ENCODE measurements at regions not wholly inside any gene's neighbourhood (a gene's known extent, or its start where the extent isn't known, plus 50 kb on each side); places are given as distances from the start of the nearest gene placed in this dataset.

DNA sequence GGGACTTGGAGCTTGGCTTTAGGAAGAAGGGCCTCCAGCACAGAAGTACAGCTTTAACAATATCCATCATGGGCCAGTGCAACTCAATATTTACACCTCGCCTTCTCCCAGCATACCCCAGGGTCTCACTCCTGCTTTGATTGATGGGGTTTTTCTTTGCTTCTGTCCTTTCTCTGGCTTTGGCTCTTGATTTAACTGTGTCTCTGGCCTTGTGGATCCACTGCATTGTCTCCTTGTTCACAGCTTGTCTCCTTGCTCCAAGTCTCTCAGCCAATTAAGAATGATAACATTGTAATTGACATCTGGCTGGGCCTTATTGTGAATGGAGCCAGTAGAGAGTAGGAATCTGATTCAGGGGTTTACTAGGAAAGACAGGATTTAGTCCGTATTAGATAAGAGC lies 1019.5 kb downstream of the TMEM182 start:
- intact Hi-C loops (cut with micrococcal nuclease) = no loop called here
- H3K4me3 ChIP-seq (replicated peaks in 1 of 3; ENCODE audit: low read depth in 2 of 3, low read length in 3 of 3) = no peak overlapping the region
- no peak overlapping the region for H3K9ac ChIP-seq (ENCODE audit: insufficient read depth, low read length, poor library complexity, severe bottlenecking)
- DNase-seq = no peak
- H3K27me3 ChIP-seq (ENCODE audit: control insufficient read depth in 2 of 2, insufficient read depth in 2 of 2, low read length in 2 of 2) = no peaks in the 10 kb centered on the region
- no peaks in the 10 kb centered on the region for H3K4me1 ChIP-seq (ENCODE audit: control insufficient read depth in 1 of 2, insufficient read depth in 2 of 2, low read length in 2 of 2)
- Mint-ChIP-seq H3K27me3 (ENCODE audit: low read depth in 3 of 3) (no peaks in the 10 kb centered on the region), H3K4me1 (no peaks in the 10 kb centered on the region), H3K27ac (no peak overlapping the region), H3K36me3 (no peaks in the 10 kb centered on the region), H3K9me3 (peaks cover 0 to 2% (median 0%) of the 10 kb centered on the region in 7 donors), H3K4me3 (no peak overlapping the region)
- TF ChIP-seq, protein P1, sequence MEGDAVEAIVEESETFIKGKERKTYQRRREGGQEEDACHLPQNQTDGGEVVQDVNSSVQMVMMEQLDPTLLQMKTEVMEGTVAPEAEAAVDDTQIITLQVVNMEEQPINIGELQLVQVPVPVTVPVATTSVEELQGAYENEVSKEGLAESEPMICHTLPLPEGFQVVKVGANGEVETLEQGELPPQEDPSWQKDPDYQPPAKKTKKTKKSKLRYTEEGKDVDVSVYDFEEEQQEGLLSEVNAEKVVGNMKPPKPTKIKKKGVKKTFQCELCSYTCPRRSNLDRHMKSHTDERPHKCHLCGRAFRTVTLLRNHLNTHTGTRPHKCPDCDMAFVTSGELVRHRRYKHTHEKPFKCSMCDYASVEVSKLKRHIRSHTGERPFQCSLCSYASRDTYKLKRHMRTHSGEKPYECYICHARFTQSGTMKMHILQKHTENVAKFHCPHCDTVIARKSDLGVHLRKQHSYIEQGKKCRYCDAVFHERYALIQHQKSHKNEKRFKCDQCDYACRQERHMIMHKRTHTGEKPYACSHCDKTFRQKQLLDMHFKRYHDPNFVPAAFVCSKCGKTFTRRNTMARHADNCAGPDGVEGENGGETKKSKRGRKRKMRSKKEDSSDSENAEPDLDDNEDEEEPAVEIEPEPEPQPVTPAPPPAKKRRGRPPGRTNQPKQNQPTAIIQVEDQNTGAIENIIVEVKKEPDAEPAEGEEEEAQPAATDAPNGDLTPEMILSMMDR (IDR thresholded peaks at IDR 0.05) = no peak
- H2AFZ ChIP-seq (ENCODE audit: insufficient read depth, low read depth, low read length, poor library complexity, severe bottlenecking) = no peak overlapping the region
- no peaks in the 10 kb centered on the region for H4K20me1 ChIP-seq (ENCODE audit: insufficient read depth, low read length)
- H3K36me3 ChIP-seq (replicated peaks in 1 of 2; ENCODE audit: control insufficient read depth in 1 of 2, insufficient read depth in 2 of 2, low read length in 2 of 2) = no peaks in the 10 kb centered on the region
- no peak overlapping the region for H3K27ac ChIP-seq (ENCODE audit: low read depth in 1 of 2, low read length in 2 of 2)
- no peaks in the 10 kb centered on the region for H3K79me2 ChIP-seq (ENCODE audit: insufficient read depth, low read length)
- H3K9me3 ChIP-seq (replicated peaks in 1 of 2; ENCODE audit: control insufficient read depth in 1 of 2, insufficient read depth in 1 of 2, low read length in 2 of 2) = no peaks in the 10 kb centered on the region
- H3K4me2 ChIP-seq (replicated peaks; ENCODE audit: extremely low read depth, low read length, poor library complexity, severe bottlenecking) = no peak overlapping the region
- 57% methylated on average over 1 of the region's 2 CpGs for WGBS (ENCODE audit: insufficient coverage)

DNA sequence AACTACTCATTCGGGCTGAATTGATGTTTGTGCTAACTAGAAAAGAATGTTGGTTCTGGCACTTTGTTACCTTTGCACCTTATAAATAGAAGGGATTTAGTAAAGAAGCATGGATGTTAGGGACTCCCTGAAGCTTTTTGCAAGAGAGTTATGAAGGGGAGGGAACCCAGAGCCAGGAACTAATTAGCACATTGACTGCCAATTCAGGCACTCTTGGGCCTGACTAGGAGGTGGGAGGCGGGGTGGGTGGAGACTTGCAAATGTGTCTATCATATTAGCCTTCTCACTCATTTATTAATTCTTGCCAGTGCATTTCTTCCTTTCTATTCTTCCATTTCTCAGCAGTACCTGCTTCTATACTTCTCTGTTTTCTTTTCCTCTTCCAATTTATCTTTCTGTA lies 1022.4 kb downstream of the TMEM182 start:
- no peak for DNase-seq
- Histone ChIP-seq H4K20me1 (ENCODE audit: insufficient read depth, low read length) (no peaks in the 10 kb centered on the region), H3K4me2 (replicated peaks; ENCODE audit: extremely low read depth, low read length, poor library complexity, severe bottlenecking) (no peak overlapping the region), H3K79me2 (ENCODE audit: insufficient read depth, low read length) (no peaks in the 10 kb centered on the region), H3K27me3 (ENCODE audit: control insufficient read depth in 2 of 2, insufficient read depth in 2 of 2, low read length in 2 of 2) (no peaks in the 10 kb centered on the region), H3K9ac (ENCODE audit: insufficient read depth, low read length, poor library complexity, severe bottlenecking) (no peak overlapping the region), H3K36me3 (replicated peaks in 1 of 2; ENCODE audit: control insufficient read depth in 1 of 2, insufficient read depth in 2 of 2, low read length in 2 of 2) (no peaks in the 10 kb centered on the region), H3K4me3 (replicated peaks in 1 of 3; ENCODE audit: low read depth in 2 of 3, low read length in 3 of 3) (no peak overlapping the region), H3K4me1 (ENCODE audit: control insufficient read depth in 1 of 2, insufficient read depth in 2 of 2, low read length in 2 of 2) (no peaks in the 10 kb centered on the region), H2AFZ (ENCODE audit: insufficient read depth, low read depth, low read length, poor library complexity, severe bottlenecking) (no peak overlapping the region), H3K27ac (ENCODE audit: low read depth in 1 of 2, low read length in 2 of 2) (no peak overlapping the region), H3K9me3 (replicated peaks in 1 of 2; ENCODE audit: control insufficient read depth in 1 of 2, insufficient read depth in 1 of 2, low read length in 2 of 2) (no peaks in the 10 kb centered on the region)
- Mint-ChIP-seq H3K9me3 (peaks cover 0 to 2% (median 0%) of the 10 kb centered on the region in 7 donors), H3K4me3 (no peak overlapping the region), H3K36me3 (no peaks in the 10 kb centered on the region), H3K27me3 (ENCODE audit: low read depth in 3 of 3) (no peaks in the 10 kb centered on the region), H3K27ac (no peak overlapping the region), H3K4me1 (no peaks in the 10 kb centered on the region)
- intact Hi-C loops (cut with micrococcal nuclease) = no loop called here
- no CpG with 5 or more reads among the region's 2 CpGs for WGBS (ENCODE audit: insufficient coverage)
- TF ChIP-seq, protein P1 (IDR thresholded peaks at IDR 0.05) = no peak
